ENCODE measurements at regions not wholly inside any gene's neighbourhood (a gene's known extent, or its start where the extent isn't known, plus 50 kb on each side); places are given as distances from the start of the nearest gene placed in this dataset.

GRCh38 chr1:201764579-201764978 is 64.4 kb upstream of the IPO9 start:
- no peak for TF ChIP-seq CSRNP3 (CRISPR knock-in tag; IDR thresholded peaks at IDR 0.05)
- no peak for TF ChIP-seq RARB (CRISPR knock-in tag; IDR thresholded peaks at IDR 0.05)
- TF ChIP-seq OSR1 (CRISPR knock-in tag; IDR thresholded peaks at IDR 0.05), result no peak
- no peak for TF ChIP-seq TOX (CRISPR knock-in tag; IDR thresholded peaks at IDR 0.05; ENCODE audit: borderline replicate concordance)
- no peak for TF ChIP-seq ZNF8 (CRISPR knock-in tag; IDR thresholded peaks at IDR 0.05)
- TF ChIP-seq POU6F1 (CRISPR knock-in tag; IDR thresholded peaks at IDR 0.05; ENCODE audit: borderline replicate concordance, low read depth), result no peak
- no peak for TF ChIP-seq PATZ1 (CRISPR knock-in tag; IDR thresholded peaks at IDR 0.05; ENCODE audit: borderline replicate concordance)
- TF ChIP-seq ZFP30 (CRISPR knock-in tag; IDR thresholded peaks at IDR 0.05), result no peak
- no peak for TF ChIP-seq SNAI2 (CRISPR knock-in tag; IDR thresholded peaks at IDR 0.05)
- TF ChIP-seq CREB5 (CRISPR knock-in tag; IDR thresholded peaks at IDR 0.05; ENCODE audit: low read depth), result no peak
- TF ChIP-seq CSDC2 (CRISPR knock-in tag; IDR thresholded peaks at IDR 0.05), result no peak
